DOHH2 (cell line): ENCODE measurements at regions not wholly inside any gene's neighbourhood (a gene's known extent, or its start where the extent isn't known, plus 50 kb on each side); places are given as distances from the start of the nearest gene placed in this dataset.

Source experiments
- CTCF ChIP-seq: fragments of 200-600 bp; sonication (generic); IDR thresholded peaks from one replicate; pipeline ENCODE4 v1.5.1; 2014; ENCODE audit warnings: antibody characterized with exemption, mild to moderate bottlenecking, low read depth, low read length; ENCODE audit not compliant: poor library complexity, severe bottlenecking
- EZH2phosphoT487 ChIP-seq: fragments of 200-600 bp; sonication (generic); IDR thresholded peaks from 2 replicates; pipeline ENCODE4 v1.6.1; 2017; ENCODE audit warnings: borderline replicate concordance, mild to moderate bottlenecking, antibody characterized with exemption, low read length, moderate library complexity, mixed read lengths

GRCh38 chr5:4665911-4666310, 474.2 kb upstream of the ADAMTS16 start:
- TF ChIP-seq CTCF: no peak
- no peak for TF ChIP-seq EZH2phosphoT487
